Esophagus squamous epithelium (tissue), 4 donors: ENCODE measurements at regions not wholly inside any gene's neighbourhood (a gene's known extent, or its start where the extent isn't known, plus 50 kb on each side); places are given as distances from the start of the nearest gene placed in this dataset.

ENCODE experiments used
- CTCF ChIP-seq, 6 experiments: fragments of 450-650 bp in 4 of 6; fragments of 200-600 bp in 2 of 6; sonication (generic) in 2 of 6; IDR thresholded peaks; one replicate each; pipeline ENCODE4 v1.5.1; 2016 to 2019; ENCODE audit warnings: antibody characterized with exemption in 6 of 6, mild to moderate bottlenecking in 4 of 6, moderate library complexity in 4 of 6
- POLR2A ChIP-seq, 4 donors: fragments of 450-650 bp; IDR thresholded peaks; one replicate each; pipeline ENCODE4 v1.6.1; 2017; ENCODE audit warnings: antibody characterized with exemption in 4 of 4, mild to moderate bottlenecking in 4 of 4, moderate library complexity in 3 of 4

- no peak for TF ChIP-seq CTCF (IDR thresholded peaks at IDR 0.05)
- TF ChIP-seq POLR2A (IDR thresholded peaks at IDR 0.05): no peak
Observed at GRCh38 chr14:22122829-22123560, 449.4 kb upstream of the OR4E1 start.
